Lower leg skin (tissue), 4 donors: ENCODE measurements at regions not wholly inside any gene's neighbourhood (a gene's known extent, or its start where the extent isn't known, plus 50 kb on each side); places are given as distances from the start of the nearest gene placed in this dataset.

Experiments used
- DNase-seq, 2 donors: peaks; one replicate each; pipeline ENCODE4 v3.0.0-alpha.2; 2019; ENCODE audit warnings: low spot score in 2 of 2
- H3K4me3 ChIP-seq: fragments of 200-600 bp; sonication (generic); 2 replicates; pipeline ENCODE4 v1.5.1; 2017; ENCODE audit warnings: mild to moderate bottlenecking, low read depth; ENCODE audit not compliant: poor library complexity, severe bottlenecking
- POLR2A ChIP-seq, 2 donors: fragments of 450-650 bp; IDR thresholded peaks; one replicate each; pipeline ENCODE4 v1.6.1; 2016 to 2017; ENCODE audit warnings: antibody characterized with exemption in 2 of 2, mild to moderate bottlenecking in 1 of 2, moderate library complexity in 1 of 2
- WGBS, 2 donors: methylation state at CpG; one replicate each; pipeline ENCODE4 v1.1.5; 2018; 5-methylcytosine and 5-hydroxymethylcytosine counted together
- intact Hi-C: fragments of 100-400 bp; cut with DNase I; formaldehyde crosslinking; loops from one replicate; pipeline ENCODE4 v1.15.0; 2023; ENCODE audit warnings: low total_unique reads
- TF ChIP-seq, protein P1 (sequence below), 3 donors: fragments of 450-650 bp; IDR thresholded peaks; one replicate each; pipeline ENCODE4 v1.5.1; 2016; ENCODE audit warnings: antibody characterized with exemption in 3 of 3, mild to moderate bottlenecking in 3 of 3, moderate library complexity in 2 of 3

- no peak for TF ChIP-seq POLR2A (IDR thresholded peaks at IDR 0.05)
- TF ChIP-seq, protein P1, sequence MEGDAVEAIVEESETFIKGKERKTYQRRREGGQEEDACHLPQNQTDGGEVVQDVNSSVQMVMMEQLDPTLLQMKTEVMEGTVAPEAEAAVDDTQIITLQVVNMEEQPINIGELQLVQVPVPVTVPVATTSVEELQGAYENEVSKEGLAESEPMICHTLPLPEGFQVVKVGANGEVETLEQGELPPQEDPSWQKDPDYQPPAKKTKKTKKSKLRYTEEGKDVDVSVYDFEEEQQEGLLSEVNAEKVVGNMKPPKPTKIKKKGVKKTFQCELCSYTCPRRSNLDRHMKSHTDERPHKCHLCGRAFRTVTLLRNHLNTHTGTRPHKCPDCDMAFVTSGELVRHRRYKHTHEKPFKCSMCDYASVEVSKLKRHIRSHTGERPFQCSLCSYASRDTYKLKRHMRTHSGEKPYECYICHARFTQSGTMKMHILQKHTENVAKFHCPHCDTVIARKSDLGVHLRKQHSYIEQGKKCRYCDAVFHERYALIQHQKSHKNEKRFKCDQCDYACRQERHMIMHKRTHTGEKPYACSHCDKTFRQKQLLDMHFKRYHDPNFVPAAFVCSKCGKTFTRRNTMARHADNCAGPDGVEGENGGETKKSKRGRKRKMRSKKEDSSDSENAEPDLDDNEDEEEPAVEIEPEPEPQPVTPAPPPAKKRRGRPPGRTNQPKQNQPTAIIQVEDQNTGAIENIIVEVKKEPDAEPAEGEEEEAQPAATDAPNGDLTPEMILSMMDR (IDR thresholded peaks at IDR 0.05) = no peak
- intact Hi-C loops = no loop called here
- DNase-seq = no peak
- 92 to 94% methylated on average over 2 of the region's 2 CpGs for WGBS, 2 donors
- no peak overlapping the region for H3K4me3 ChIP-seq
Measured at GRCh38 chr6:15957655-15958169, 171.2 kb upstream of the MYLIP start.

DNA sequence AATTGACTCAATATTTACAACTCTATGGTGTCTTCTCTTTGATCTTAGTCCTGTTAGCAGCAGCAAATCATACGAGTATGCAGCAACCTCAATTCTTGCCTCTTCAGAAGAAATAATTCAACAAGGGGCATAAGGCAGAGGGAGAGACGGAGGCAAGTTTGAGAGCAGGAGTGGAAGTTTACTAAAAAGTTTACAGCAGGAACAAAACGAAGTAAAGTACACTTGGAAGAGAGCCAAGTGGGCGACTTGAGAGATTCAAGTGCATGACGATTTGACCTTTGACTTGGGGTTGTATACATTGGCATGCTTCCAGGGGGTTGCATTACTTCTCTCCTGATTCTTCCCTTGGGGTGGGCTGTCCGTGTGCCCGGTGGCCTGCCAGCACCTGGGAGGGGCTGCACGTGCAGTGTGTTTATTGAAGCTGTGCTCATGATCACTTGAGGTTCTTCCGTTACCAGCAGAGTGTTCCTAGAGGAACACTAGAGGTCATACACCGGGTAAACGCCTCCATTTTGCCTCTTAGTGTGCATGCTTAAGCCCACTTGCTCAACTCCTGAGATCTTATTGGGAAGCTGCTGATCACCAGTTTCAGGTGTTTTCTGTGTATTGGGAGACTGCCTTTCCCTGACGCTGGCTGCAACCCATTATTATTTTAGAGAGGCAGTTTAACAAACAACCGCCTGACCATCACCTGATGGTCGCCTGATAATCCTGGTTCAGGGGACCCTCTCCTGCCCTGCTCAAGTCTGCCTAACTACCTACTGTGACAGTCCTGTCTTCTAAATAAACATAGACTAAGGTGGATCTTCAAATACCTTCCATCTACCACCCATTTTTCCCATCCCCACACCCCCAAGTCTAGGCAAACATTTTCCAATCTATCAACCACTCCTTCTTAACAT, 172.4 kb upstream of the MYLIP start:
- 66 to 68% methylated on average over 14 of the region's 14 CpGs for WGBS, 2 donors
- DNase-seq = no peak
- no peak overlapping the region for H3K4me3 ChIP-seq
- TF ChIP-seq, protein P1 (IDR thresholded peaks at IDR 0.05) = no peak
- TF ChIP-seq POLR2A (IDR thresholded peaks at IDR 0.05) = no peak
- intact Hi-C loops = no loop called here

GRCh38 chr6:15955484-15955883, 173.4 kb upstream of the MYLIP start:
- TF ChIP-seq, protein P1 (IDR thresholded peaks at IDR 0.05) = no peak
- no peak for TF ChIP-seq POLR2A (IDR thresholded peaks at IDR 0.05)
- intact Hi-C loops = no loop called here
- H3K4me3 ChIP-seq = no peak overlapping the region
- no peak for DNase-seq
- 95 to 100% methylated on average over 3 of the region's 3 CpGs for WGBS, 2 donors

- no peak for DNase-seq
- TF ChIP-seq, protein P1 (IDR thresholded peaks at IDR 0.05) = no peak
- TF ChIP-seq POLR2A (IDR thresholded peaks at IDR 0.05) = no peak
- WGBS, 2 donors = 54 to 65% methylated on average over 3 of the region's 3 CpGs
- H3K4me3 ChIP-seq = no peak overlapping the region
- intact Hi-C loops = no loop called here
Measured at GRCh38 chr6:15953152-15953880, 175.6 kb upstream of the MYLIP start.

GRCh38 chr6:15952231-15953151, 176.4 kb upstream of the MYLIP start:
- intact Hi-C loops = no loop called here

More at GRCh38 chr6:15952231-15953151, 176.4 kb upstream of the MYLIP start:
- H3K4me3 ChIP-seq = no peak overlapping the region
- no peak for DNase-seq
- WGBS, 2 donors = 84 to 85% methylated on average over 8 of the region's 8 CpGs
- TF ChIP-seq, protein P1 (IDR thresholded peaks at IDR 0.05) = no peak
- no peak for TF ChIP-seq POLR2A (IDR thresholded peaks at IDR 0.05)
